GM13977 (cell line): ENCODE measurements at regions not wholly inside any gene's neighbourhood (a gene's known extent, or its start where the extent isn't known, plus 50 kb on each side); places are given as distances from the start of the nearest gene placed in this dataset.

Experiments
- DNase-seq: peaks from one replicate; pipeline ENCODE4 v3.0.0; 2012; ENCODE audit warnings: low spot score
- CTCF ChIP-seq: IDR thresholded peaks from 2 replicates; pipeline ENCODE4 v1.5.1; 2012; ENCODE audit warnings: mild to moderate bottlenecking, control low read depth; ENCODE audit not compliant: insufficient read depth; ENCODE audit errors: extremely low read depth, missing control alignments
- in situ Hi-C: fragments of 300-500 bp; cut with MboI; formaldehyde crosslinking; loops from one replicate; pipeline ENCODE4 v1.12.0; 2022; ENCODE audit warnings: low sequenced_read_pairs, low pct_unique_long_range_greater_than_20kb, mixed read lengths, inconsistent platforms; ENCODE audit not compliant: unreplicated experiment

- TF ChIP-seq CTCF = no peak
- in situ Hi-C loops = no loop called here
- DNase-seq = no peak
Observed at GRCh38 chr1:4972761-4973320, 318.4 kb downstream of the AJAP1 start.

GRCh38 chr1:4971666-4972065 lies 317.3 kb downstream of the AJAP1 start:
- in situ Hi-C loops = no loop called here
- no peak for TF ChIP-seq CTCF
- DNase-seq = no peak

GRCh38 chr1:4970532-4970931 lies 316.1 kb downstream of the AJAP1 start:
- DNase-seq = no peak
- in situ Hi-C loops = no loop called here
- TF ChIP-seq CTCF = no peak

- in situ Hi-C loops = no loop called here
- TF ChIP-seq CTCF = no peak
- no peak for DNase-seq
Observed at GRCh38 chr1:4969556-4970129, 315.2 kb downstream of the AJAP1 start.

- no peak for TF ChIP-seq CTCF
- in situ Hi-C loops = no loop called here
- DNase-seq = no peak
Observed at GRCh38 chr1:4965346-4966075, 311.1 kb downstream of the AJAP1 start.

- in situ Hi-C loops = no loop called here
- no peak for TF ChIP-seq CTCF
Observed at GRCh38 chr1:4964634-4965345, 310.4 kb downstream of the AJAP1 start.

More at GRCh38 chr1:4964634-4965345, 310.4 kb downstream of the AJAP1 start:
- DNase-seq = no peak
